PC-3 (cell line): ENCODE measurements at regions not wholly inside any gene's neighbourhood (a gene's known extent, or its start where the extent isn't known, plus 50 kb on each side); places are given as distances from the start of the nearest gene placed in this dataset.

Source experiments
- ATAC-seq: fragments of 200-7000 bp; cut with Tn5 transposase; 2 replicates; pipeline ENCODE4 v1.9.1; 2020; ENCODE audit warnings: mild to moderate bottlenecking, moderate library complexity
- BruUV-seq: library from RNA; stranded (reverse); fragments of 400-500 nt; replicated peaks from 2 replicates; lab custom pipeline; 2021; lab: Mats Ljungman, UMichigan
- CTCF ChIA-PET: fragments of 300-600 bp; sonication (Branson Sonifier 250); formaldehyde crosslinking; loops from one replicate; lab custom pipeline; 2022; ENCODE audit warnings: antibody characterized with exemption; lab: Charles Lee
- POLR2A ChIA-PET: fragments of 300-600 bp; sonication (Branson Sonifier 250); formaldehyde crosslinking; loops from one replicate; lab custom pipeline; 2022; ENCODE audit warnings: antibody characterized with exemption; ENCODE audit not compliant: unreplicated experiment; lab: Charles Lee
- DNase-seq: peaks from one replicate; pipeline ENCODE4 v3.0.0-alpha.2; 2015
- H2AFZ ChIP-seq: fragments of 300-600 bp; sonication (generic); 2 replicates; pipeline ENCODE4 v1.6.0; 2016; ENCODE audit warnings: antibody characterized with exemption, low read length
- H3F3A ChIP-seq: fragments of 300-600 bp; sonication (generic); one replicate; pipeline ENCODE4 v1.6.0; 2017; ENCODE audit warnings: antibody characterized with exemption, low read length, control low read depth, mild to moderate bottlenecking; ENCODE audit not compliant: unreplicated experiment
- H3K27ac ChIP-seq: fragments of 300-600 bp; sonication (generic); 2 replicates; pipeline ENCODE4 v1.5.1; 2016; ENCODE audit warnings: mild to moderate bottlenecking, low read length
- H3K27me3 ChIP-seq: fragments of 300-600 bp; sonication (generic); 2 replicates; pipeline ENCODE4 v1.6.1; 2016; ENCODE audit warnings: low read length, mixed read lengths
- H3K36me3 ChIP-seq: fragments of 300-600 bp; sonication (generic); 2 replicates; pipeline ENCODE4 v1.6.1; 2016; ENCODE audit warnings: low read depth, mixed run types, low read length, mixed read lengths
- H3K4me1 ChIP-seq: fragments of 300-600 bp; sonication (generic); 2 replicates; pipeline ENCODE4 v1.5.1; 2016; ENCODE audit warnings: low read length; ENCODE audit not compliant: insufficient read depth
- H3K4me2 ChIP-seq: fragments of 300-600 bp; sonication (generic); 2 replicates; pipeline ENCODE4 v1.6.0; 2016; ENCODE audit warnings: low read length
- H3K4me3 ChIP-seq: fragments of 300-600 bp; sonication (generic); 2 replicates; pipeline ENCODE4 v1.5.1; 2016; ENCODE audit warnings: mild to moderate bottlenecking, low read length, mixed read lengths
- H3K79me2 ChIP-seq: fragments of 300-600 bp; sonication (generic); 2 replicates; pipeline ENCODE4 v1.6.1; 2017; ENCODE audit warnings: low read length, mixed read lengths
- H3K9ac ChIP-seq: fragments of 300-600 bp; sonication (generic); 2 replicates; pipeline ENCODE4 v1.6.0; 2016; ENCODE audit warnings: mild to moderate bottlenecking, low read length
- H3K9me2 ChIP-seq: fragments of 300-600 bp; sonication (generic); replicated peaks from 2 replicates; pipeline ENCODE4 v1.6.1; 2016; ENCODE audit warnings: mixed run types, low read length, mixed read lengths
- H3K9me3 ChIP-seq: fragments of 300-600 bp; sonication (generic); 2 replicates; pipeline ENCODE4 v1.6.1; 2016; ENCODE audit warnings: low read length, mixed read lengths
- H4K20me1 ChIP-seq: fragments of 300-600 bp; sonication (generic); 2 replicates; pipeline ENCODE4 v1.6.1; 2016; ENCODE audit warnings: low read length, mixed read lengths
- EZH2 ChIP-seq: fragments of 300-600 bp; sonication (generic); IDR thresholded peaks from one replicate; pipeline ENCODE4 v1.6.1; 2017; ENCODE audit warnings: antibody characterized with exemption, mild to moderate bottlenecking, low read length; ENCODE audit not compliant: unreplicated experiment
- EZH2phosphoT487 ChIP-seq: fragments of 300-600 bp; sonication (generic); IDR thresholded peaks from 2 replicates; pipeline ENCODE4 v1.6.1; 2018; ENCODE audit warnings: mild to moderate bottlenecking, antibody characterized with exemption, low read length, borderline replicate concordance
- intact Hi-C: fragments of 100-400 bp; cut with micrococcal nuclease; formaldehyde crosslinking; loops from 2 replicates; pipeline ENCODE4 v1.9.0; 2023
- TF ChIP-seq, protein P1 (sequence below): fragments of 300-600 bp; sonication (generic); conservative IDR thresholded peaks from 2 replicates; pipeline ENCODE4 v1.5.1; 2017; ENCODE audit warnings: antibody characterized with exemption, low read depth, mild to moderate bottlenecking, low read length

GRCh38 chr15:62706317-62706716, 336.2 kb upstream of the TPM1 start:
- Histone ChIP-seq H2AFZ (no peak overlapping the region), H3K9ac (no peak overlapping the region), H3K27me3 (no peaks in the 10 kb centered on the region), H3K4me1 (no peaks in the 10 kb centered on the region), H3K27ac (no peak overlapping the region), H3K36me3 (no peaks in the 10 kb centered on the region), H3K4me3 (no peak overlapping the region), H4K20me1 (no peaks in the 10 kb centered on the region), H3K9me2 (no peaks in the 10 kb centered on the region), H3F3A (no peaks in the 10 kb centered on the region), H3K4me2 (no peak overlapping the region), H3K9me3 (no peaks in the 10 kb centered on the region), H3K79me2 (no peaks in the 10 kb centered on the region)
- POLR2A ChIA-PET = no interaction called here
- intact Hi-C loops = loop anchor here (10.0 kb wide), 1 partner anchor 312 kb away; the partner anchor contains the start of gene TLN2
- TF ChIP-seq EZH2phosphoT487 = no peak
- TF ChIP-seq, protein P1, sequence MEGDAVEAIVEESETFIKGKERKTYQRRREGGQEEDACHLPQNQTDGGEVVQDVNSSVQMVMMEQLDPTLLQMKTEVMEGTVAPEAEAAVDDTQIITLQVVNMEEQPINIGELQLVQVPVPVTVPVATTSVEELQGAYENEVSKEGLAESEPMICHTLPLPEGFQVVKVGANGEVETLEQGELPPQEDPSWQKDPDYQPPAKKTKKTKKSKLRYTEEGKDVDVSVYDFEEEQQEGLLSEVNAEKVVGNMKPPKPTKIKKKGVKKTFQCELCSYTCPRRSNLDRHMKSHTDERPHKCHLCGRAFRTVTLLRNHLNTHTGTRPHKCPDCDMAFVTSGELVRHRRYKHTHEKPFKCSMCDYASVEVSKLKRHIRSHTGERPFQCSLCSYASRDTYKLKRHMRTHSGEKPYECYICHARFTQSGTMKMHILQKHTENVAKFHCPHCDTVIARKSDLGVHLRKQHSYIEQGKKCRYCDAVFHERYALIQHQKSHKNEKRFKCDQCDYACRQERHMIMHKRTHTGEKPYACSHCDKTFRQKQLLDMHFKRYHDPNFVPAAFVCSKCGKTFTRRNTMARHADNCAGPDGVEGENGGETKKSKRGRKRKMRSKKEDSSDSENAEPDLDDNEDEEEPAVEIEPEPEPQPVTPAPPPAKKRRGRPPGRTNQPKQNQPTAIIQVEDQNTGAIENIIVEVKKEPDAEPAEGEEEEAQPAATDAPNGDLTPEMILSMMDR = peak; percentile 38
- DNase-seq = peak; percentile 6
- BruUV-seq = no TSS peak
- ATAC-seq = no peak
- CTCF ChIA-PET = interaction anchor here (0.6 kb wide), 1 partner anchor 36 kb away, joined by 5 read pairs; no protein-coding TSS in a partner anchor

DNA sequence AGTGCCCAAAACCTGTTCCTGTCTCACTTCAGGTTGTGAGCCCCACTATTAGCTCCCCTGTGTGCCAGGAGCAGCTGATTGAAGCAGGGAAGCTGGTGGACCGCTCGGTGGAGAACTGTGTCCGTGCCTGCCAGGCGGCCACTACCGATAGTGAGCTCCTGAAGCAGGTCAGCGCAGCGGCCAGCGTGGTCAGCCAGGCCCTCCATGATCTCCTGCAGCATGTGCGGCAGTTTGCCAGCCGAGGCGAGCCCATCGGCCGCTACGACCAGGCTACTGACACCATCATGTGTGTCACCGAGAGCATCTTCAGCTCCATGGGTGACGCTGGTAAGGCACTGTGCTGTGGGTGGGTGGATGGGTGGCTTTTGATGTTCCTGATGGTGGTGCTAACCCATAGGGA, 334.1 kb upstream of the TPM1 start:
- H3K9me3 ChIP-seq = no peaks in the 10 kb centered on the region
- no peak overlapping the region for H3K9ac ChIP-seq
- H3K4me3 ChIP-seq = no peak overlapping the region
- BruUV-seq = no TSS peak
- TF ChIP-seq EZH2phosphoT487 (no peak), EZH2 (no peak)
- H3K9me2 ChIP-seq = no peaks in the 10 kb centered on the region
- no peak overlapping the region for H3K27ac ChIP-seq
- no peaks in the 10 kb centered on the region for H3K79me2 ChIP-seq
- H3K4me1 ChIP-seq = no peaks in the 10 kb centered on the region
- no peaks in the 10 kb centered on the region for H3K27me3 ChIP-seq
- intact Hi-C loops = loop anchor here (10.0 kb wide), 1 partner anchor 314 kb away; the partner anchor contains the start of gene TLN2
- no peaks in the 10 kb centered on the region for H3K36me3 ChIP-seq
- H3K4me2 ChIP-seq = no peak overlapping the region
- no peaks in the 10 kb centered on the region for H3F3A ChIP-seq
- ATAC-seq (no peak), DNase-seq (no peak)
- H4K20me1 ChIP-seq = no peaks in the 10 kb centered on the region
- ChIA-PET POLR2A (interaction anchor here (0.6 kb wide), 1 partner anchor 115 kb away, joined by 4 read pairs; no protein-coding TSS in a partner anchor), CTCF (no interaction called here)
- H2AFZ ChIP-seq = no peak overlapping the region

- POLR2A ChIA-PET = no interaction called here
- Histone ChIP-seq H3K4me2 (no peak overlapping the region), H2AFZ (no peak overlapping the region), H3F3A (no peaks in the 10 kb centered on the region), H3K4me3 (no peak overlapping the region), H3K27ac (no peak overlapping the region), H3K9ac (no peak overlapping the region), H3K36me3 (no peaks in the 10 kb centered on the region), H3K27me3 (no peaks in the 10 kb centered on the region), H3K79me2 (no peaks in the 10 kb centered on the region), H3K9me3 (no peaks in the 10 kb centered on the region), H3K4me1 (no peaks in the 10 kb centered on the region), H4K20me1 (no peaks in the 10 kb centered on the region), H3K9me2 (no peaks in the 10 kb centered on the region)
- intact Hi-C loops = loop anchor here (10.0 kb wide), 1 partner anchor 314 kb away; the partner anchor contains the start of gene TLN2
- no TSS peak for BruUV-seq
- DNase-seq (no peak), ATAC-seq (no peak)
- CTCF ChIA-PET = no interaction called here
- TF ChIP-seq, protein P1 = no peak
- TF ChIP-seq EZH2phosphoT487 (no peak), EZH2 (no peak)
Measured at GRCh38 chr15:62709261-62709660, 333.3 kb upstream of the TPM1 start.
